Type B pancreatic cell (in vitro differentiated cells): ENCODE measurements at regions not wholly inside any gene's neighbourhood (a gene's known extent, or its start where the extent isn't known, plus 50 kb on each side); places are given as distances from the start of the nearest gene placed in this dataset.

Source experiments
- DNase-seq: peaks from one replicate; pipeline ENCODE4 v3.0.0; 2021; ENCODE audit warnings: mixed read lengths; ENCODE audit not compliant: unreplicated experiment; ENCODE audit errors: extremely low spot score
- H3K27ac Mint-ChIP-seq: 2 replicates; pipeline ENCODE4 v1.8.0; 2021; ENCODE audit warnings: mild to moderate bottlenecking, mixed read lengths
- H3K27me3 Mint-ChIP-seq: 2 replicates; pipeline ENCODE4 v1.8.0; 2021; ENCODE audit warnings: mixed read lengths
- H3K36me3 Mint-ChIP-seq: 2 replicates; pipeline ENCODE4 v1.8.0; 2021; ENCODE audit warnings: mixed read lengths
- H3K4me1 Mint-ChIP-seq: one replicate; pipeline ENCODE4 v1.8.0; 2021; ENCODE audit warnings: mixed read lengths; ENCODE audit not compliant: unreplicated experiment
- H3K4me3 Mint-ChIP-seq: 2 replicates; pipeline ENCODE4 v1.8.0; 2021; ENCODE audit warnings: mild to moderate bottlenecking, mixed read lengths
- H3K9me3 Mint-ChIP-seq: 2 replicates; pipeline ENCODE4 v1.8.0; 2021; ENCODE audit warnings: mixed read lengths
- TF ChIP-seq, protein P1 (sequence below): fragments of 200-600 bp; sonication (generic); conservative IDR thresholded peaks from 2 replicates; pipeline ENCODE4 v1.5.0; 2021; ENCODE audit warnings: antibody characterized with exemption, mild to moderate bottlenecking

DNA sequence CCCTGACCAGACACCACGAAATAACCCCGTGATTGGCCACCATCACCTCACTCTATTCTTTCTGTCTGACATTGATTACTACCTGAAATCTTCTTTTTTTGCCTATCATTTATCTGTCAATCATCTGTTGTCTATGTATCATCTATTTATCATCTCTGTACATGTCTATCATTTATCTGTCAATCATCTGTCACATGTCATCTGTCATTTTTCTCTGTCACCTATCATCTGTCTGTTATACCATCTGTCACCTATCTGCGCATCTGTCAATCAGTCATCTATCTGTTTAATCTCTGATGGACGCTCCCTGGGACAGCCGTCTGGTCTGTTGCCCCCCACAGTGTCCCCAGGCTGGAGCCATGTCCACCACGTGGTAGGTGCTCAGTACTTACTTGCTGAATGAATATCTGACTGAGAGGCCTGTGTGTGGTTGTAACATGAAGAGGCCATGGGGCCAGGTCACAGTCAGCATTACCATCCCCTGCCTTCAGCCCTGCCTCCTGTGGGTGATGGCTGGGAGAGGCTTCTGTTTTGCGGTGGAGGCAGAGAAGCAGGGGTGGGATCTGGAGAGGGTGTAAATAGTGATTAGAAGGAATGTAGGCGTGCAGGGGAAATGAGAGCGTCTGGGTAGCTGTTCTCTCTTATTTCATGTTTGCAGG, 302.7 kb downstream of the QKI start:
- Mint-ChIP-seq H3K4me1 (peaks cover 4% of the 10 kb centered on the region), H3K27ac (no peak overlapping the region), H3K4me3 (no peak overlapping the region), H3K9me3 (peaks cover 6% of the 10 kb centered on the region), H3K27me3 (peaks cover 8% of the 10 kb centered on the region), H3K36me3 (peaks cover 5% of the 10 kb centered on the region)
- TF ChIP-seq, protein P1, sequence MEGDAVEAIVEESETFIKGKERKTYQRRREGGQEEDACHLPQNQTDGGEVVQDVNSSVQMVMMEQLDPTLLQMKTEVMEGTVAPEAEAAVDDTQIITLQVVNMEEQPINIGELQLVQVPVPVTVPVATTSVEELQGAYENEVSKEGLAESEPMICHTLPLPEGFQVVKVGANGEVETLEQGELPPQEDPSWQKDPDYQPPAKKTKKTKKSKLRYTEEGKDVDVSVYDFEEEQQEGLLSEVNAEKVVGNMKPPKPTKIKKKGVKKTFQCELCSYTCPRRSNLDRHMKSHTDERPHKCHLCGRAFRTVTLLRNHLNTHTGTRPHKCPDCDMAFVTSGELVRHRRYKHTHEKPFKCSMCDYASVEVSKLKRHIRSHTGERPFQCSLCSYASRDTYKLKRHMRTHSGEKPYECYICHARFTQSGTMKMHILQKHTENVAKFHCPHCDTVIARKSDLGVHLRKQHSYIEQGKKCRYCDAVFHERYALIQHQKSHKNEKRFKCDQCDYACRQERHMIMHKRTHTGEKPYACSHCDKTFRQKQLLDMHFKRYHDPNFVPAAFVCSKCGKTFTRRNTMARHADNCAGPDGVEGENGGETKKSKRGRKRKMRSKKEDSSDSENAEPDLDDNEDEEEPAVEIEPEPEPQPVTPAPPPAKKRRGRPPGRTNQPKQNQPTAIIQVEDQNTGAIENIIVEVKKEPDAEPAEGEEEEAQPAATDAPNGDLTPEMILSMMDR, result no peak
- DNase-seq, result no peak

DNA sequence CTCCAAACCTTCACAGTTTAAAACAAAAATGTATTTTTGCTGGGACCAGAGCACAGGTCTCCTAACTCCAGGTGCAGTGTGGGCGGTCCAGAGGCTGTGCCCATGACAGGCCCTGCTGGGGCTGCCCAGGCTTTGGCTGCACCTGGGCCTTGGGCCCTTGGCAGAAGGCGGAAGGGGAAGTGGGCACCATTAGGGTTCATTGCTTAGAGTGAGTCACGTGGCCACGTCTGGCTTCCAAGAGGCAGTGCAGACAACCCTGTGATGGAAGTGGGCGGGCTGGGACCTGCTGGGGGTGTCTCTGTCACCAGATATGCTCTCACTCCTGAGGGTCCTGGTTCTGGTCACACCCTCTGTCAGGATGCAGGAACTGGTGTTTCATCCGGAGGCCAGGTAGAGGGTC, 302.2 kb downstream of the QKI start:
- TF ChIP-seq, protein P1, result no peak
- no peak overlapping the region for H3K27ac Mint-ChIP-seq
- peaks cover 6% of the 10 kb centered on the region for H3K27me3 Mint-ChIP-seq
- H3K9me3 Mint-ChIP-seq, result peaks cover 6% of the 10 kb centered on the region
- peaks cover 5% of the 10 kb centered on the region for H3K36me3 Mint-ChIP-seq
- no peak for DNase-seq
- no peak overlapping the region for H3K4me3 Mint-ChIP-seq
- no peaks in the 10 kb centered on the region for H3K4me1 Mint-ChIP-seq

DNA sequence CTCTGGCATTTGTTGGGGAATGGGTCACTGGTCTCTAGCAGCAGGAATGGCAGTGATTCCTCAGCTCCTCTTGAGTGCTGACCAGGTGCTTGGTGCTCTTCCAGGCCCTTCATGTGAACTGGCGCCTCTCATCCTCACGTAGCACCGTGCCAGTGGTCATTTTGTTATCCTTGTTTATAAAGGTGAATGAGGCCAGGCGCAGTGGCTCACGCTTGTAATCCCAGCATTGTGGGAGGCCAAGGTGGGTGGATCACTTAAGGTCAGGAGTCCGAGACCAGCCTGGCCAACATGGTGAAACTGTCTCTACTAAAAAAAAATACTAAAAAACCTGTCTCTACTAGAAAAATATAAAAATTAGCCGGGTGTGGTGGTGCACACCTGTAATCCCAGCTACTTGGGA, 301.3 kb downstream of the QKI start:
- Mint-ChIP-seq H3K27me3 (peaks cover 6% of the 10 kb centered on the region), H3K4me1 (peaks cover 6% of the 10 kb centered on the region), H3K36me3 (peaks cover 5% of the 10 kb centered on the region), H3K27ac (no peak overlapping the region), H3K4me3 (no peak overlapping the region), H3K9me3 (peaks cover 6% of the 10 kb centered on the region)
- TF ChIP-seq, protein P1, result no peak
- no peak for DNase-seq

DNA sequence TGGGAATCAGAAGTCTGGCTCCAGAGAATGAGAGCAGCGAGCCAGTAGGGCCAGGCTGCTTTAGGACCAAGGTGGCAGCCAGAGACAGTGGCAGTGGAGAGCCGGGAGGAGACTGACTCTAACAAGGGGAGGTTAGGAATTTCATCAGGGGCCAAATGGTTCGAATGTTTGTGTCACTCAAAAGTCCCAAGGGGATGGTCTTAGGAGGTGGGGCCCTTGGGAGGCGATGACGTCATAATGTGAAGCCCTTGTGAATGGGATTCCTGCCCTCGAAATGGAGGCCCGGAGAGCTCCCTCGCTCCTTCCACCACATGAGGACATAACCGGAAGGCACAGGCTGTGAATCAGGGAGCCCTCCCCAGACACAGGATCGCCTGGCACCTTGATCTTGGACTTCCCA, 299.7 kb downstream of the QKI start:
- no peak overlapping the region for H3K27ac Mint-ChIP-seq

DNA sequence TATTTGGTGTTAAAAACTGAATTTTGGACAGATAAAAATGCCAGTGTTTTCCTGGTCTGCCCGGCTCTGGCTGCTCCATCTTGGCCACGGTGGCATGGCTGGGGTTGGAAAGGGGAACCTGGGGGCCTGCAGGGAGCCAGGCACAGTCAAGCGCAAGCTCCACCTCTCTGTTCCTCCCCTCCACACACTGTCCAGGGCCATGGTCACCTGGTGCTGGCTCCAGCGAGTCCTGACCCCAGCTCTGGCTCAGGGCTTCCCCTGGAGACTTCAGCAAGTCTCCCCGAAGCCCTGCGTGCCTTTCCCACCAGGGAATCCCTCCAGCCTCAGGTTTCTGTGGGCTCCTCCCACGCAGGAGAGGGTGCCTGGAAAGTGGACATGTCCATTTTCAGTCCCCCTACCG, 298.5 kb downstream of the QKI start:
- TF ChIP-seq, protein P1, result no peak
- peaks cover 5% of the 10 kb centered on the region for H3K36me3 Mint-ChIP-seq
- H3K27ac Mint-ChIP-seq, result no peak overlapping the region
- peaks cover 6% of the 10 kb centered on the region for H3K9me3 Mint-ChIP-seq
- H3K27me3 Mint-ChIP-seq, result peaks cover 6% of the 10 kb centered on the region
- DNase-seq, result no peak
- no peak overlapping the region for H3K4me3 Mint-ChIP-seq
- H3K4me1 Mint-ChIP-seq, result peaks cover 6% of the 10 kb centered on the region

More for the DNA sequence above, 299.7 kb downstream of the QKI start:
- Mint-ChIP-seq H3K4me1 (peaks cover 6% of the 10 kb centered on the region), H3K9me3 (peaks cover 6% of the 10 kb centered on the region), H3K4me3 (no peak overlapping the region), H3K36me3 (peaks cover 5% of the 10 kb centered on the region), H3K27me3 (peaks cover 6% of the 10 kb centered on the region)
- no peak for DNase-seq
- TF ChIP-seq, protein P1, result no peak

DNA sequence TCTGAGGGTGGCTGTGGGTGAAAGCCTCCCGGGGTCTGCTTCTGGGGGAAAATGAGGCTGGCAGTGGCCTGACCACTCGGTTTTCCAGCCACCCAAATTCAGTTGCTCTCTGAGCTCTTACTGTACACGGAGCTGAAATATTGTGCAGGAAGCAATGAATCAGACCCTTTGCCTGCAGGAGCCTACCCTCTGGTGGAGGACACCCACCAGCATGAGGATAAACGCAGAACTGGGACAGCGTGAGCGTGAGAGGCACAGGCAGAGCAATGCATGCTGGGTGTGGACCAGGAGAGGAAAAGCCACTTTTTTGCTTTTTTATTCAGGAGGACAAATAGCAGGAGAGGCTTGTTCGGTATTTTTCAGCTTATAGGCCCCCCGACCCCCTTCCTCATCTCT, 298.0 kb downstream of the QKI start:
- H3K9me3 Mint-ChIP-seq, result peaks cover 6% of the 10 kb centered on the region
- peaks cover 5% of the 10 kb centered on the region for H3K36me3 Mint-ChIP-seq
- TF ChIP-seq, protein P1, result no peak
- peaks cover 6% of the 10 kb centered on the region for H3K27me3 Mint-ChIP-seq
- peaks cover 7% of the 10 kb centered on the region for H3K4me1 Mint-ChIP-seq
- DNase-seq, result no peak
- no peak overlapping the region for H3K4me3 Mint-ChIP-seq
- H3K27ac Mint-ChIP-seq, result no peak overlapping the region
